ENCODE measurements at regions not wholly inside any gene's neighbourhood (a gene's known extent, or its start where the extent isn't known, plus 50 kb on each side); places are given as distances from the start of the nearest gene placed in this dataset.

DNA sequence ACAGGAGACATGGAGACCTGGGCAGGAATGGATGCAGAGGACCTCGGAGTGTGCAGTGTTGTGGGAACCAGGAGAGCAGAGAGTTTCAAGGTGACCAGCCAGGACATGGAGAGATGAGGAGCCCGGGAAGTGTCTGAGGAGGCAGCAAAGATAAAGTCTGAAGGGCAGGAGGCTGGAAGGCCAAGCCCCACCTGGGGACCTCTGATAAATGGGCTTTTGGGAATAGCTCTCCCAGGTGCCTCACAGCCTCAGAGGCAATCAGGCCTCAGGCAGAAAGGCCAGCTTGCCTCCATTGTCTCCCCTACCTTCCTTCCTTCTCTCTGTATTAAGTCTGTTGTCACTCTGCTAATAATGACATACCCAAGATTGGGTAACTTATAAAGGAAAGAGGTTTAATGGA lies 97.5 kb upstream of the TPM1 start:
- no peaks in the 10 kb centered on the region for H3K27me3 ChIP-seq (ENCODE audit: control insufficient read depth in 2 of 2, insufficient read depth in 2 of 2, low read length in 2 of 2)
- H3K27ac Mint-ChIP-seq, result no peak overlapping the region
- H3K27ac ChIP-seq (ENCODE audit: low read depth, low read length), result no peak overlapping the region
- H3K4me3 ChIP-seq (ENCODE audit: low read length), result no peak overlapping the region
- no peaks in the 10 kb centered on the region for H3K36me3 Mint-ChIP-seq
- no peaks in the 10 kb centered on the region for H3K9me3 ChIP-seq (ENCODE audit: control insufficient read depth in 2 of 3, low read length in 3 of 3)
- peaks cover 22 to 53% (median 34%) of the 10 kb centered on the region in 5 donors for H3K27me3 Mint-ChIP-seq
- no peaks in the 10 kb centered on the region for H3K4me1 Mint-ChIP-seq
- H3K9me3 Mint-ChIP-seq, result no peaks in the 10 kb centered on the region
- DNase-seq (no peak), ATAC-seq (no peak)
- H3K4me3 Mint-ChIP-seq, result no peak overlapping the region
- CTCF ChIA-PET, result no interaction called here
- intact Hi-C loops (cut with micrococcal nuclease), result no loop called here
- POLR2A ChIA-PET, result no interaction called here
- no peaks in the 10 kb centered on the region for H3K4me1 ChIP-seq (ENCODE audit: control insufficient read depth in 2 of 2, insufficient read depth in 2 of 2, low read length in 2 of 2)
- no peaks in the 10 kb centered on the region for H3K36me3 ChIP-seq (ENCODE audit: control insufficient read depth in 2 of 3, insufficient read depth in 3 of 3, low read length in 3 of 3)

- Mint-ChIP-seq H3K27ac (no peak overlapping the region), H3K9me3 (no peaks in the 10 kb centered on the region), H3K36me3 (no peaks in the 10 kb centered on the region), H3K4me1 (no peaks in the 10 kb centered on the region), H3K4me3 (no peak overlapping the region), H3K27me3 (peaks cover 22 to 53% (median 36%) of the 10 kb centered on the region in 5 donors)
- POLR2A ChIA-PET, result no interaction called here
- H3K27me3 ChIP-seq (ENCODE audit: control insufficient read depth in 2 of 2, insufficient read depth in 2 of 2, low read length in 2 of 2), result no peaks in the 10 kb centered on the region
- CTCF ChIA-PET, result no interaction called here
- H3K9me3 ChIP-seq (ENCODE audit: control insufficient read depth in 2 of 3, low read length in 3 of 3), result no peaks in the 10 kb centered on the region
- H3K36me3 ChIP-seq (ENCODE audit: control insufficient read depth in 2 of 3, insufficient read depth in 3 of 3, low read length in 3 of 3), result no peaks in the 10 kb centered on the region
- DNase-seq (no peak), ATAC-seq (no peak)
- intact Hi-C loops (cut with micrococcal nuclease), result no loop called here
- H3K4me1 ChIP-seq (ENCODE audit: control insufficient read depth in 2 of 2, insufficient read depth in 2 of 2, low read length in 2 of 2), result no peaks in the 10 kb centered on the region
- H3K27ac ChIP-seq (ENCODE audit: low read depth, low read length), result no peak overlapping the region
- H3K4me3 ChIP-seq (ENCODE audit: low read length), result no peak overlapping the region
Observed at GRCh38 chr15:62945760-62946159, 96.8 kb upstream of the TPM1 start.

GRCh38 chr15:62946940-62947339 lies 95.6 kb upstream of the TPM1 start:
- H3K27me3 Mint-ChIP-seq, result peaks cover 28 to 63% (median 38%) of the 10 kb centered on the region in 5 donors
- no peaks in the 10 kb centered on the region for H3K4me1 ChIP-seq (ENCODE audit: control insufficient read depth in 2 of 2, insufficient read depth in 2 of 2, low read length in 2 of 2)
- no peaks in the 10 kb centered on the region for H3K4me1 Mint-ChIP-seq
- no peaks in the 10 kb centered on the region for H3K9me3 ChIP-seq (ENCODE audit: control insufficient read depth in 2 of 3, low read length in 3 of 3)
- ChIA-PET CTCF (no interaction called here), POLR2A (no interaction called here)
- no peaks in the 10 kb centered on the region for H3K36me3 ChIP-seq (ENCODE audit: control insufficient read depth in 2 of 3, insufficient read depth in 3 of 3, low read length in 3 of 3)
- no peaks in the 10 kb centered on the region for H3K27me3 ChIP-seq (ENCODE audit: control insufficient read depth in 2 of 2, insufficient read depth in 2 of 2, low read length in 2 of 2)
- DNase-seq (no peak), ATAC-seq (no peak)
- no peak overlapping the region for H3K27ac Mint-ChIP-seq
- H3K27ac ChIP-seq (ENCODE audit: low read depth, low read length), result no peak overlapping the region
- H3K36me3 Mint-ChIP-seq, result no peaks in the 10 kb centered on the region
- H3K4me3 Mint-ChIP-seq, result no peak overlapping the region
- H3K4me3 ChIP-seq (ENCODE audit: low read length), result no peak overlapping the region
- H3K9me3 Mint-ChIP-seq, result no peaks in the 10 kb centered on the region
- intact Hi-C loops (cut with micrococcal nuclease), result no loop called here

DNA sequence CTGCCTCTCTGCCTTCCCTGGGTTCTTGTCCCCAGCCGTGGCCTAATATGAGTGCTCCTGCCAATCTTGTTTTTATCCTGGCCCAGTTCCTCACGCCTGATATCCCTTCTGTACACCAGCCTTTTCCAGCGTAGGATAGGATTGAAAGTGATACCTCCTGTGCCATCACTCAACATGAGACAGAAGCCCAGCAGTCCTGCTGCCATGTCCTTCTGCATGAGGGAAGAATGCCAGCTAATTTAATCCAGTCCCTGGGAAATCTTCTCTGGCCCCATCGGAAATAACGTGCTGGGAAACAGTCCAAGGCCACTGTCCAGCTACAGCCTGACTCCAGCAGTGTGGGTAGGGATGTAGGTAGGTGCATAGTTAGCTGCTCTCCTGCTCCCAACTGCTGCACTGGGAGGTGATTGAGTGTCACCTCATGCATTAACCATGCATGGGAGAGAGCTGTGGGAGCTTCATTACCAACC lies 92.0 kb upstream of the TPM1 start:
- H3K27ac Mint-ChIP-seq, result no peak overlapping the region
- Histone ChIP-seq H3K36me3 (ENCODE audit: control insufficient read depth in 2 of 3, insufficient read depth in 3 of 3, low read length in 3 of 3) (no peaks in the 10 kb centered on the region), H3K4me1 (ENCODE audit: control insufficient read depth in 2 of 2, insufficient read depth in 2 of 2, low read length in 2 of 2) (no peaks in the 10 kb centered on the region), H3K4me3 (ENCODE audit: low read length) (no peak overlapping the region), H3K27me3 (ENCODE audit: control insufficient read depth in 2 of 2, insufficient read depth in 2 of 2, low read length in 2 of 2) (peaks cover 0 to 5% of the 10 kb centered on the region in 2 donors), H3K27ac (ENCODE audit: low read depth, low read length) (no peak overlapping the region), H3K9me3 (ENCODE audit: control insufficient read depth in 2 of 3, low read length in 3 of 3) (no peaks in the 10 kb centered on the region)
- ChIA-PET POLR2A (no interaction called here), CTCF (no interaction called here)
- H3K36me3 Mint-ChIP-seq, result no peaks in the 10 kb centered on the region
- intact Hi-C loops (cut with micrococcal nuclease), result no loop called here
- ATAC-seq, result no peak
- no peak for DNase-seq
- no peaks in the 10 kb centered on the region for H3K9me3 Mint-ChIP-seq
- H3K4me1 Mint-ChIP-seq, result no peaks in the 10 kb centered on the region
- H3K4me3 Mint-ChIP-seq, result no peak overlapping the region
- peaks cover 31 to 65% (median 56%) of the 10 kb centered on the region in 5 donors for H3K27me3 Mint-ChIP-seq

DNA sequence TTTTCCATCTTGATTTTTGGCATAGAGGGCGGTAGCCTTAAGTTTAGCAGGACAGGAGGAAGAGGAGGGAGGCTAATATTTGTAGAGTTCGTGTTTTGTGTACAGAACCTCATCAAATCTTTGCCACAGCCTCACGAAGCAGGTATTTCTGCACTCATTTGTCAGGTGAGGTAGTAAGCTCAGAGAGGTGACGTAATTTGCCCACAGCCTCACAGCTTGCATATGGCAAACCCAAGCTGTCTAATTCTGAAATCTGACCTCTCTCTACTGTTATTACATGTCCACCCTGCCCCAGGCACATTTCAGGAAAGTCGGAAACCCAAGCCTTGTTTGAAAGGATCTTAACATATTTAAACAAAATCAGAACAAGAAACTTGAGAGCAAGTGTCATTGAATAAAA lies 91.1 kb upstream of the TPM1 start:
- intact Hi-C loops (cut with micrococcal nuclease), result no loop called here
- Mint-ChIP-seq H3K27ac (no peak overlapping the region), H3K4me3 (no peak overlapping the region), H3K9me3 (no peaks in the 10 kb centered on the region), H3K27me3 (peaks cover 31 to 64% (median 57%) of the 10 kb centered on the region in 5 donors), H3K4me1 (peaks cover 0 to under 1% (median 0%) of the 10 kb centered on the region in 7 donors), H3K36me3 (no peaks in the 10 kb centered on the region)
- no peak overlapping the region for H3K27ac ChIP-seq (ENCODE audit: low read depth, low read length)
- DNase-seq (no peak), ATAC-seq (no peak)
- H3K4me3 ChIP-seq (ENCODE audit: low read length), result no peak overlapping the region
- no peaks in the 10 kb centered on the region for H3K36me3 ChIP-seq (ENCODE audit: control insufficient read depth in 2 of 3, insufficient read depth in 3 of 3, low read length in 3 of 3)
- CTCF ChIA-PET, result no interaction called here
- no peaks in the 10 kb centered on the region for H3K4me1 ChIP-seq (ENCODE audit: control insufficient read depth in 2 of 2, insufficient read depth in 2 of 2, low read length in 2 of 2)
- no peaks in the 10 kb centered on the region for H3K9me3 ChIP-seq (ENCODE audit: control insufficient read depth in 2 of 3, low read length in 3 of 3)
- H3K27me3 ChIP-seq (ENCODE audit: control insufficient read depth in 2 of 2, insufficient read depth in 2 of 2, low read length in 2 of 2), result peaks cover 0 to 5% of the 10 kb centered on the region in 2 donors
- POLR2A ChIA-PET, result no interaction called here

- DNase-seq, result no peak
Observed at GRCh38 chr15:62953021-62953420, 89.5 kb upstream of the TPM1 start.

GRCh38 chr15:62953496-62954045 lies 89.0 kb upstream of the TPM1 start:
- Histone ChIP-seq H3K27me3 (ENCODE audit: control insufficient read depth in 2 of 2, insufficient read depth in 2 of 2, low read length in 2 of 2) (peaks cover 0 to 5% of the 10 kb centered on the region in 2 donors), H3K27ac (ENCODE audit: low read depth, low read length) (no peak overlapping the region), H3K9me3 (ENCODE audit: control insufficient read depth in 2 of 3, low read length in 3 of 3) (no peaks in the 10 kb centered on the region), H3K36me3 (ENCODE audit: control insufficient read depth in 2 of 3, insufficient read depth in 3 of 3, low read length in 3 of 3) (no peaks in the 10 kb centered on the region), H3K4me3 (ENCODE audit: low read length) (no peak overlapping the region), H3K4me1 (ENCODE audit: control insufficient read depth in 2 of 2, insufficient read depth in 2 of 2, low read length in 2 of 2) (no peaks in the 10 kb centered on the region)
- no peak overlapping the region for H3K4me3 Mint-ChIP-seq
- ATAC-seq, result no peak
- peaks cover 0 to 1% (median 0%) of the 10 kb centered on the region in 7 donors for H3K4me1 Mint-ChIP-seq
- DNase-seq, result no peak
- no peak overlapping the region for H3K27ac Mint-ChIP-seq
- peaks cover 30 to 51% (median 46%) of the 10 kb centered on the region in 5 donors for H3K27me3 Mint-ChIP-seq
- H3K36me3 Mint-ChIP-seq, result no peaks in the 10 kb centered on the region
- CTCF ChIA-PET, result no interaction called here
- intact Hi-C loops (cut with micrococcal nuclease), result no loop called here
- POLR2A ChIA-PET, result no interaction called here
- no peaks in the 10 kb centered on the region for H3K9me3 Mint-ChIP-seq

More at GRCh38 chr15:62953021-62953420, 89.5 kb upstream of the TPM1 start:
- H3K27me3 ChIP-seq (ENCODE audit: control insufficient read depth in 2 of 2, insufficient read depth in 2 of 2, low read length in 2 of 2), result peaks cover 0 to 5% of the 10 kb centered on the region in 2 donors
- ChIA-PET POLR2A (no interaction called here), CTCF (no interaction called here)
- H3K36me3 ChIP-seq (ENCODE audit: control insufficient read depth in 2 of 3, insufficient read depth in 3 of 3, low read length in 3 of 3), result no peaks in the 10 kb centered on the region
- Mint-ChIP-seq H3K27me3 (peaks cover 31 to 57% (median 50%) of the 10 kb centered on the region in 5 donors), H3K27ac (no peak overlapping the region), H3K9me3 (no peaks in the 10 kb centered on the region), H3K4me3 (no peak overlapping the region), H3K4me1 (peaks cover 0 to 1% (median 0%) of the 10 kb centered on the region in 7 donors), H3K36me3 (no peaks in the 10 kb centered on the region)
- intact Hi-C loops (cut with micrococcal nuclease), result no loop called here
- no peak for ATAC-seq
- no peak overlapping the region for H3K4me3 ChIP-seq (ENCODE audit: low read length)
- H3K4me1 ChIP-seq (ENCODE audit: control insufficient read depth in 2 of 2, insufficient read depth in 2 of 2, low read length in 2 of 2), result no peaks in the 10 kb centered on the region
- no peak overlapping the region for H3K27ac ChIP-seq (ENCODE audit: low read depth, low read length)
- H3K9me3 ChIP-seq (ENCODE audit: control insufficient read depth in 2 of 3, low read length in 3 of 3), result no peaks in the 10 kb centered on the region

All from naive thymus-derived CD4-positive, alpha-beta T cell (primary cell).